ENCODE measurements at regions not wholly inside any gene's neighbourhood (a gene's known extent, or its start where the extent isn't known, plus 50 kb on each side); places are given as distances from the start of the nearest gene placed in this dataset.
"Not testable (repeated sequence)": the region's sequence is repeated elsewhere in the genome, so short reads cannot be mapped to it uniquely, and the experiment has no call there.

DNA sequence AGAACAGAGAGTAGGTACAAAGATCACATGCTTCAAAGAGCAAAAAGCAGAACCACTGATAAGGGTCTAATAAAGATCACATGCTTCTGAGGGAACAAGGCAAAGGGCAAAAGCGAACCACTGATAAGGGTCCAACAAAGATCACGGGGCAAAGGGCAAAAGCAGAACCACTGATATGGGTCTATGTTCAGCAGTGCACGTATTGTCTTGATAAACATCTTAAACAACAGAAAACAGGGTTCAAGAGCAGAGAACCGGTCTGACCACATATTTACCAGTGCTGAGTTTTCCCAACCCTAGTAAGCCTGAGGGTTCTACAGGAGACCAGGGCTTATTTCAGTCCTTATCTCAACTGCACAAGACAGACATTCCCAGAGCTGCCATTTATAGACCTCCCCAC, 362.7 kb upstream of the ATXN7L3B start:
- not testable (repeated sequence) for DNase-seq

DNA sequence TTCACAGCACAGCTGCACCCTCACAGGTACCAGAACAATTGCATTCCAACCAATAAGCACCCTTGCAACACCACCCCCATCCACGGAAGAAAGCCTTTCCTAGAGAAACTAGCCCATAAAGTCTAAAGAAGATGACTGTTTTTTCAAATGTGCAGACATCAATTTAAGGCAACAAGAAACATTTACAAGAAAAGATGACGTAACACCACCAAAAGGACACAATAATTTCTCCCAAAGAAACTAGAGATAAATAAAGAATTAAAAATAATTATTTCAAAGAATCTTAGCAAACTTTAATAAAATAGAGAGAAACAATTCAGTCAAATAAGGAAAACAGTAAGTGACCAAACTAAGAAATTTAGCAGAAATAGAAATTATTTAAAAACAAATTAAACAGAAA, 352.3 kb upstream of the ATXN7L3B start:
- no peak for DNase-seq

DNA sequence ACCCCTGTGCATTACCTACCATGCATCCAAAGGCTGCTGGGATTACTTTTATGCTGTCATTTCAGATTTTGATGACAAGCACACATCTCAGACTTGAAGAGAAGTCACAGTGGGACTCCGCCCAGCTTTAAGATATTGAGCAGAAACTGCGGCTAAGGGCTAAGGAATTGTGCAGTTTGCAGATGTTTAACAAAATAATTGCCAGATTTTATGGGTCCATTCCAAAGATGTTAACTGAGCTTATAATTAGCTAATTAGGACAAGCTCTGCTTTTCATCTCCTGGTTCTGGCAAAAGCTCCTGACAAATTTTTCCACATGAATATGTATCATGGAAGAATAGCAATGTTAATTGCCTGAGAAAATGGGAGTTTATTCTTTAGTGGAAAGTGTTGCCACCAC, 344.4 kb upstream of the ATXN7L3B start:
- DNase-seq: no peak

DNA sequence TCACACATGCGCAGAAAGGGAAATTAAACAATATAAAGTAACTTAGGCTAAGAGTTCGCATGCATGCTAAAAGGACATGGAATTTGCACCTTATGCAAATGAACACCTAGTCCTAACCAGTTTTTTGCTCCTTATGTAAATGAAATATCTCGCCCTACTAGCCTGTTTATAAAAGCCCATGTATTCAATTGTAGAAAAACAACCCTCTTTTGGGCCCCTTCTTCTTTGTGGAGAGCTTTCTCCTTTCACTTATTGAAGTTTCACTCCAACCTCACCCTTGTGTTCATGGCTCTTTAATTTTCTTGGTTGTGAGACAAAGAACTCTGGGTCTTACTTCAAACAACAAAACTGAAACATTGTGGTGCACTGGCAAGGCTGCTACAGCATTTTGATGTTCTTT, 333.4 kb upstream of the ATXN7L3B start:
- DNase-seq: no peak

DNA sequence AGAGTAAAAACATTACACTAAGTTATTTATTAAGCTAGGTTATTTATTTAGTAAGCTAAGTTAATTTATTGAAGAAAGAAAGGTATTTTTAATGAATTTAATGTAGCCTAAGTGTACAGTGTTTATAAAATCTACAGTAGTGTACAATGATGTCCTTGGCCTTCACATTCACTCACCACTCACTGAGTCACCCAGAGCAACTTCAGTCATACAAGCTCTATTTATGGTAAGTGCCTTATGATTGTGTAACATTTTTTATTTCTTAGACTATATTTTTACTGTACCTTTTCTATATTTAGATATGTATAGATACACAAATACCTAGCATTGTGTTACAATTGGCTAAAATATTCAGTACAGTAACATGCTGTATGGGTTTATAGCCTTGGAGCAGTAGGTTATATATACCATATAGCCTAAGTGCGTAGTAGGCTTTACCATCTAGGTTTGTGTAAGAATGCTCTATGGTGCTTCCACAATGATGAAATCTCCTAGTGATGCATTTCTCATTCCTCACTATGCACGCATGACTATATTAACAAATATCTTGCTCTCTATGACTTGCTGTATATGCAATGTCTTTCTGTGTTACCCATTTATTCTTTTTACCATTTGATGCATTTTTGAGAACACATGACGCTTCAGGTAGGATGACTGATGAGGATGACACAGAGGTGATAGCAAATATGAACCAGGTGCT, 309.6 kb upstream of the ATXN7L3B start:
- no peak for DNase-seq

DNA sequence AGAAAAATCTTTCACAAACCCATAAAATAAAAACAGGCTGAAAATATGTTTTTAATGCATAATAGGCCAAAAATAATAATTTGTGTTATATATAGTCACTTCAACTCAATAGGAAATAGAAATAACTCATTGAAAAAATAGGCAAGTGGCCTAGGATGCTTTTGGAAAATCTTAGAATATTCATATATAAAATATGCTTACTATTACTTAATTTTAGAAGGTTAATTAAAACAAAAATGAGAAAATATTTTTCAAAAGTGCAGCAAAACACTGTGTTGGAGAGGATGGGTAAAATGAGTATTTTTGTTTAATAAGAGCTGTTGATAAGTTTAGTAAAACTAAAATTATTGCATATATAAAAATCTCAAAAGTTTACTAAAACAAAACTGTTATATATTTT, 308.0 kb upstream of the ATXN7L3B start:
- no peak for DNase-seq

DNA sequence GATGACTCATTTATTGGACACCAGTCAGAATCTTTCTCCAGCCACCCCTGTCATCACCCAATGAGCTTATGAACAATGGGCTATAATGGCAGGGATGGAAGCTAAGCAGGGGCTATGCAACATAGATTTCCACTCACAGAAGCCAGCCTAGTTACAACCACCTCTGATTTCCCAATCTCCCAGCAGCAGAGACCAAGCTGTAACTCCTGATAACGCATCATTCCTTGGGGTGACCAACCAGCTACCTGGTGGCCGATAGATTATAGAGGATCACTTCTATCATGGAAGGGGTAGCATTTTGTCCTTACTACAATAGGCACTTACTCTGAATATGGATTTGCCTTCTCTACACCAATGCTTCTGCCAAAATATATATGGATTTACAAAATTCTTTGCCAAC, 302.3 kb upstream of the ATXN7L3B start:
- DNase-seq: no peak

DNA sequence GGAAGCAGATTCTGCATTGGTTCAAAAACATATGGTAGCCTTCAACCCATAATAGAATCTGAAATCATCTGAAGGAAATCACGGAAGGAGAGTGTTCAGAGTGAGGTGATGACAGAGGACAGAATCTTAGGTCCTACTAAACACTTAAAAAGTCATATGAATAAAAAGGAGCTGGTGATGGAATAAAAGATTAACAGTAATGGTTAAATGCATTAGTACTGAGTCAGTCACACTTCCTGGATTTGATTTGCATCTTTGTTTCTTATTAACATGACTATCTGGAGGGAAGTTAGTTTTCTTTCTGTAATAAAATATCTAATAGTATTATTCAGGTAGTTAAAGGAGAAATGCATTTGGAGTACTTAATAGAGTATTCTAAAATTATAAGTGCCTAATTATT, 296.3 kb upstream of the ATXN7L3B start:
- DNase-seq: no peak

DNA sequence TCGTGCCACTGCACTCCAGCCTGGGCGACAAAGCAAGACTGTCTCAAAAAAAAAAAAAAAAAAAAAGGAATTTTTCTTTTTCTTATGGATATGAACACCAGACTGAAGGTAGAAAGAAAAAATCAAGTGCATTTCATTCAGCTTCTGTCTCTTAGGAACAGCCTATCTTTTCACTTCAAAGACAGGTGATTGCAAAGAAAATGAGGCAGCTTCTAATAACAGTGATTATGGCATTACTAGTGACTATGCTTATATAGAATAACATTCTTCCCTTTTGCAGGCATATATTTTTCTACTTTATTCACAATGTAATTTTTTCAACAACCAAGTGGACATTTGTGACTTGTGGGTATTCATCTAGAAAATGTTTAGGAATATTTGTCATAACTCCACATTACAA, 295.5 kb upstream of the ATXN7L3B start:
- no peak for DNase-seq

DNA sequence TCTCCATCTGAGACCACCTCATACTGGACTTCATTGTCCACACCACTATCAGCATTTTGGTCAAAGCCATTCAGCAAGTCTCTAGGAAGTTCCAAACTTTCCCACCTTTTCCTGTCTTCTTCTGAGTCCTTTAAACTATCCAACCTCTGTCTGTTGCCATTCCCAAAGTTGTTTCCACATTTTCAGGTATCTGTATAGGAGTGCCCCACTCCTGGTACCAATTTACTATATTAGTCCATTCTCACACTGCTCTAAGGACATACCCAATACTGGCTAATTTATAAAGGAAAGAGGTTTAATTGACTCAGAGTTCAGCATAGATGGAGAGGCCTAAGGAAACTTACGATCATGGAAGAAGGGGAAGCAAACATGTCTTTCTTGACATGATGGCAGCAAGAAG, 292.2 kb upstream of the ATXN7L3B start:
- no peak for DNase-seq

DNA sequence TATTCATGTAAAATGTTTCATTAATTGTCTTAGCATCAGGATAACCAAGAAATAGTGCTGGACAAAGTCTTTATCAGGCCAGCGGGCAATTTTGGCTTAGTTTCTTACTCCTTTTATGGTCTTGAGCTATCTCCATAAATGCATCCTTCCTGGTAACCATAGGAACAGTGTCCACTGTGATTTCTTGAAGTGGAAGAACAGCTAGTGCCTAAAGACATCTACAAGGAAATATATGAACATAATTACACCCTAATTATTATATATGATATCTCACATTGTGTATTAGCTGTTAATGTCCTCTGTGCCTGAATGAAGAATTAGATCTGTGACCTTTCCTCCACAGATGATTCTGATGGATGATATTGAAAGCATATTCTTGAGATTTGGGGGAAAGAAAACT, 286.7 kb upstream of the ATXN7L3B start:
- no peak for DNase-seq

DNA sequence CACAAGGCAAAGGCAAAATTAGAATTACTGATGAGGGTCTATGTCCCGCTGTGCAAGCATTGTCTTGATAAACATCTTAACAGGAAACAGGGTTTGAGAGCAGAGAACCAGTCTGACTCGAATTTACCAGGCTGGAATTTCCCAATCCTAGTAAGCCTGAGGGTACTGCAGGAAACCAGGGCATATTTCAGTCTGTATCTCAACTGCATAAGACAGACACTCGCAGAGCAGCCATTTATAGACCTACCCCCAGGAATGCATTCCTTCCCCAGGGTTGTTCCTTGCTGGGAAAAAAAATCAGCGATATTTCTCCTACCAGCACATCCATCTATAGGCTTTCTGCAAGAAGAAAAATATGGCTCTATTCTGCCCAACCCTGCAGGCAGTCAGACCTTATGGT, 283.8 kb upstream of the ATXN7L3B start:
- DNase-seq: not testable (repeated sequence)

DNA sequence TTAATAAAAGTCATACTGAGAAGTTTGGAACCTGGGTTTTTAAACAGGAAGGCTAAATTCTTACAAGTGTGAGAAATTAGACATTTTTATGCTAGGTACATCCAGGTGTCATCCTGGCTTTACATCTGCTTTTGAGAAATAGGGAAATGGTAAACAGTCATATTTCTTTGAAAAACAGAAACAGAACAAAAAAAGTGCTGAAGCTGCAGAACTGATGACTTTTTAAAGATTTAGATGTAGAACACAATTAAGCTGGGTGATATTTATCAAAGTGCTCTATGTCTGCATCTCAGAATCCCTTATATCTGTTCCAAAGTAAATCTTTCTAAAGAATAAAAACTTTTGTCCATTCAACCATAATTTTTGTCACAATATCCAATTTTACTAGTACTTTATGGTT, 282.9 kb upstream of the ATXN7L3B start:
- DNase-seq: no peak

DNA sequence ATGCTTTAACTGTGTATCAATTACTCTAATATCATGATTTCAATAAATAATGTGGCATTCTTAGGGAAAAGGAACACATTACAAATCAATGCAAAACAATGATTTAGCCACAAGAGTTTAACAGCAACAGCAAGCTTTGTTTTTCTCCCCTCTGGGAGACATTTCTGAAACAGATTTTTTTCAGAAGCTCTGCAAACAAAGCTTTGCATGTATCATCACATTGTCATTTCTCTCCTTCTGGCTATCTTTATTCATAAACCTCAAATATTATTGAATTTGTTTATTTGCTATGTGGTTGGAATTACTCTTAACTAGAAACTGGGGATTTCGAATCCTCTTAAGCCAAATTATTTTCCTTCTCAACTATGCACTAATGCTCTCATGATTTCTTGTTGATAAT, 278.4 kb upstream of the ATXN7L3B start:
- DNase-seq: no peak

DNA sequence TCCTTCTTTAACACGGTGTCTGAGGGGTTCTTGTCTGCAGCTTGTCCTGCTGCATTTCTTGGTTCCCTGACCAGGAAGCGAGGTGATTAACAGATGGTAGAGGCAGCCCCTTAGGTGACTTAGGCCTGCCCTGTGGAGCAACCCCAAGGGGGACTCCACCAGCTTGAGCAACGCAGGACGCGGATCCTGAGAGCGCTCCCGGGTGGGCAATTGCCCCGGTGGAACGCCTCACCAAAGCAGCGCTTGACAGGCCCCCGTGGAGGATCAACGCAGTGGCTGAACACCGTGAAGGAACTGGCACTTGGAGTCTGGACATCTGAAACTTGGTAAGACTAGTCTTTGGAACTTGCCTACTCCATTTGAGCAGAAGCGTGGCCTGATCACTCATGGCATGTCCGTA, 272.9 kb upstream of the ATXN7L3B start:
- DNase-seq: no peak

DNA sequence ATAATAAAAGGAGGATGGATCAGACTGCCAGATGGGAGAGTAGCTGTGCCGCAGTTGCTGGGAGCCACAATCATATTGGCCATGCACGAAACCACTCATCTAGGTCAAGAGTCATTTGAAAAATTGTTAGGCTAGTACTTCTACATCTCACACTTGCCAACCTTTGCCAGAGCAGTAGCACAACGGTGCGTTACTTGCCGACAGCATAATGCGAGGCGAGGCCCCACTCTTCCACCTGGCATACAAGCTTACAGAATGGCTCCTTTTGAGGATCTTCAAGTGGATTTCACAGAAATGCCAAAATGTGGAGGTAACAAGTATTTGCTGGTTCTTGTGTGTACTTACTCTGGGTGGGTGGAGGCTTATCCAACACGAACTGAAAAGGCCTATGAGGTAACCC, 268.3 kb upstream of the ATXN7L3B start:
- DNase-seq: not testable (repeated sequence)

DNA sequence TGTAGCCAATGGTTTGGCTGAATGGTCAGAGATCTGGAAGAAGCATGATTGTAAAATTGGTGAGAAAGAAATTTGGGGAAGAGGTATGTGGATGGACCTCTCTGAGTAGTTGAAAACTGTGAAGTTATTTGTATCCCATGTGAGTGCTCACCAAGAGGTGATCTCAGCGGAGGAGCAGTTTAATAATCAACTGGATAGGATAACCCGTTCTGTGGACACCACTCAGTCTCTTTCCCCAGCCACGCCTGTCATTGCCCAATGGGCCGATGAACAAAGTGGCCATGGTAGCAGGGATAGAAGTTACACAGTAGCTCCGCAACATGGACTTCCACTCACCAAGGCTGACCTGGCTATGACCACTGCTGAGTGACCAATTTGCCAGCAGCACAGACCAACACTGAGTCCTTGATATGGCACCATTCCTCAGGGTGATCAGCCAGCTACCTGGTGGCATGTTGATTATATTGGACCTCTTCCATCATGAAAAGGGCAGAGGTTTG, 257.4 kb upstream of the ATXN7L3B start:
- DNase-seq: no peak

DNA sequence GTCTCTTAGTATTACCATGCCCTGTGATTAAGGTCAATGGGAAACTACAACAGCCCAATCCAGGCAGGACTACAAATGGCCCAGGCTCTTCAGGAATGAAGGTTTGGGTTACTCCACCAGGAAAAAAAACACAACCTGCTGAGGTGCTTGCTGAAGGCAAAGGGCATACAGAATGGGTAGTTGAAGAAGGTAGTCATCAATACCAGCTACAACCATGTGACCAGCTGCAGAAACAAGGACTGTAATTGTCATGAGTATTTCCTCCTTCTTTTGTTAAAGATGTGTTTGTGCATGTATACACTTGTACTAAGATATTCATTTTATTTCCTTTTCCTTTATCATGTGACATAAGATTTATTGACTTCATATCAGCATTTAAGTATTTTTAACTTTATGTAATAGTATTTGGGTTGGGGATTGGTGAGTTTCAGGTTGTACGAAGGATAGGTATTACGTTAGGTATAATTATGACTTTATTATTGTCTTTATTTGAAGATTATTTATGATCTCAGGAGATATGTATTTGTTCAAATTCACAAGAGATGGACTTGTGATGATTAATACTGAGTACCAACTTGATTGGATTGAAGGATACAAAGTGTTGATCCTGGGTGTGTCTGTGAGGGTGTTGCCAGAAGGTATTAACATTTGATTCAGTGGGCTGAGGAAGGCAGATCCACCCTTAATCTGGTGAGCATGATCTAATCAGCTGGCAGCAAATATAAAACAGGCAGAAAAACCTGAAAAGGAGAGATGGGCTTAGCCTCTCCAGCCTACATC, 256.0 kb upstream of the ATXN7L3B start:
- not testable (repeated sequence) for DNase-seq

DNA sequence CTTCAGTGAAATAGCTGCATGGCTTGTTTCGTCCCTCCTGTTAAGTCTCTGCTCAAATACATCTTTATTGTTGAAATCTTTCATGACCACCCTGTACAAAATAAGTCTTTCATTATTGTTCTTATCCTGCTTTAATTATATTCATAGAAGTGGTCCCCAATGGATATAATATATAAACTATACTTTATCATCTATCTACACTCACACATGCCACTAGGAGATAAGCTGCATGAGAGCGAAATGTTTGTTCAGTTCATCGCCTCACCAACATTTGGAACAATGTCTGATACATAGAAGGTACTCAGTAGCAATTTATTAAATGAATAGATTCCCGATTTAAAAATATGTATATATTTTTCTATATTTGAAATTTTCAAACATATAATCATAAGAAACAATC, 254.0 kb upstream of the ATXN7L3B start:
- no peak for DNase-seq

DNA sequence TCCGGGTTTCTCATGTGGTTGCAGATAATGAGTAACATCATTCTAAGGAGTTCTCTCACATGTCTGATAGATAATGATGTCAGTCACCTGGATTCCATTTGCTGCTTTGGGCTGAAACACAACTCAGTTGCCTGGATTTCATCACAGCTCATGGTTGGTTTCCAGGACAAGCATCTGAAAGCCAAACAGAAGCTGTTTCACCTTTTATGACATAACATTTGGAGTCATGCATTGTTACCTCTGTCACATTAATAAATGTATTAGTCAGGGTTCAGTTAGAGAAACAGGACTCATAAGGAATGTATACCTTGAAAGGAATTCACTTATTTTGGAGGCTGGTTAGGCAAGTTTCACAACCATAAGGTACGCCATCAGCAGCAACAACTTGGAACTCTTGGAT, 251.9 kb upstream of the ATXN7L3B start:
- DNase-seq: no peak

DNA sequence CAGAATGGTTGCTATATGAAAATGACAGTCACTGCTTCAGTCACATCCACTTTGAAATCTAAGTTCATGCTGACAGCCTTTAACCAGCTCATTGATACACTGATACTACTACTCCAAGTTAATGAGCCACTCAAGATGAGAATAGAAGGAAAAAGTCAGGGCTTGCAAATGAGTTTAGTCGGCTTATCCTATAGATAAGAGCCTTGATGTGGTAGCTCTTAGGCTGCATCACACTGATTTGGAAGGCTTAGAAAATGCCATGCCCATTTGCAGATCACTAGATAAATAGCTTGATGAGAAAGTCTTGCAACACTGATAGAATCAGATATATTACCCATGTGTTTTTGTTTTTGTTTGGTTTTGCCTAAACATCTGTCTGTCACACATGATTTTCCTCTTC, 251.4 kb upstream of the ATXN7L3B start:
- DNase-seq: no peak

DNA sequence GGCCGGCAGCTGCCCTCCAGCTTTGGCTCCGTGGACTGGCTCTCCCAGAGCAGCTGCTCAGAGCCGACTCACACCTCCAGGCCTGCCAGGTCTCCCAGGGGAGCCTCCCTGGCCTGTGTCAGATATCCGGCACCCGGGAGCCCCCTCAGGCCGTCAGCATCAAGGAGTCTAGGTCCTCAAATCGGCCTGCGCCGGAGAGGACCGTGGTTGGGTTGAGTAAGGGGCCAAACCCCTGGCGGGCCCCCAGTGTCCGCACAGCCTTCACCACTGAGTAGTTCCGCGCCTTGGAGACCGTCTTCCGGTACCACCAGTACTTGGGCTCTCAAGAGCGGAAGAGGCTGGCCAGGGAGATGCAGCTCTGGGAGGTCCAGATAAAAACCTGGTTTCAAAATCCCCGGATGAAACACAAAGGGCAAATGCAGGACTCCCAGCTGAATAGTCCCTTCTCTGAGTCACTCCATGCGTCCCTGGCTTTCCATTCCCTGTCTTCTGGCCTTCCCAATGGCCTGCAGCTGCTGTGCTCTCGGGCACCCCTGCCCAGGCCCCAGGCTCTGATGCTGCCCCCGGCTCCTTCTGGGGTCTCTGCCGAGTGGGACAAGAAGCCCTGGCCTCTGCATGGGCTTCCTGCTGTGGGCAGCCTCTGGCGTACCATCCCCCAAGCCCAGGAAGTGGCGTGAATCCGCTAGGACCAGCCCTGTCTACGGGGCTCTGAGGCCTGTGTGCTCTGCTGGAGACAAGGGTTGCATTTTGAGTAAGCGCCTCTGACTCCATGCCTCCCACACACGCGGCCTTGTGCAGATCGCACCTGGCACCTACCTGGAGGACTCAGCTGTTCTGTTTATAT, 245.1 kb upstream of the ATXN7L3B start:
- DNase-seq: no peak

DNA sequence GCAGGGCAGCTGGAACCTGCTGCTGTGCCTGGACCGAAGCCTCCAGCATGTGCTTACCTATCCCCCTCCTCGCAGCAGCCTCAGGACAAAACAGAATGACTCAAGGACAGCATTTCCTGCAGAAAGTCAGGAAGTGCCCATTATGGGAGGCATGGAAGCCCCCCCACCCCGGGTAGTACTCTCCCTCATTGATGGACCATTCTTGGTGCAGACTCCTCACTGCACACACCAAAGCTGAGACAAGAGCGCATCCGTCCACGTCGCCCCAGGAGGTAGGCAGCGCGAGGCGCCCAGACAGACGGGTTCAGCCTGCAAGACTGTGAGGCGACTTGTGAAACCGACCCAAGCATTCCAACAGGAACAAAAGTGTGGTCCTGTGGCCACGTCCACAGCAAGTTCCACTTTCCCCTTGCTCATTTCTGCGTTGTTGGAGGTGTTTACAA, 243.9 kb upstream of the ATXN7L3B start:
- no peak for DNase-seq
